IPS-18a (cell line): ENCODE measurements at regions not wholly inside any gene's neighbourhood (a gene's known extent, or its start where the extent isn't known, plus 50 kb on each side); places are given as distances from the start of the nearest gene placed in this dataset.

Experiments
- H3K27ac ChIP-seq: one replicate; pipeline ENCODE4 v1.5.1; 2013; ENCODE audit warnings: low read length
- H3K27me3 ChIP-seq: one replicate; pipeline ENCODE4 v1.6.1; 2013; ENCODE audit warnings: mild to moderate bottlenecking, low read length; ENCODE audit not compliant: control insufficient read depth, insufficient read depth
- H3K36me3 ChIP-seq: one replicate; pipeline ENCODE4 v1.6.1; 2013; ENCODE audit warnings: low read depth, low read length; ENCODE audit not compliant: control insufficient read depth
- H3K4me1 ChIP-seq: one replicate; pipeline ENCODE4 v1.6.1; 2013; ENCODE audit warnings: low read depth, low read length; ENCODE audit not compliant: control insufficient read depth
- H3K4me3 ChIP-seq: one replicate; pipeline ENCODE4 v1.5.1; 2013; ENCODE audit warnings: low read length
- H3K9ac ChIP-seq: one replicate; pipeline ENCODE4 v1.6.1; 2013; ENCODE audit warnings: mild to moderate bottlenecking, low read length, moderate library complexity
- H3K9me3 ChIP-seq: one replicate; pipeline ENCODE4 v1.6.1; 2013; ENCODE audit warnings: low read depth, low read length; ENCODE audit not compliant: control insufficient read depth

DNA sequence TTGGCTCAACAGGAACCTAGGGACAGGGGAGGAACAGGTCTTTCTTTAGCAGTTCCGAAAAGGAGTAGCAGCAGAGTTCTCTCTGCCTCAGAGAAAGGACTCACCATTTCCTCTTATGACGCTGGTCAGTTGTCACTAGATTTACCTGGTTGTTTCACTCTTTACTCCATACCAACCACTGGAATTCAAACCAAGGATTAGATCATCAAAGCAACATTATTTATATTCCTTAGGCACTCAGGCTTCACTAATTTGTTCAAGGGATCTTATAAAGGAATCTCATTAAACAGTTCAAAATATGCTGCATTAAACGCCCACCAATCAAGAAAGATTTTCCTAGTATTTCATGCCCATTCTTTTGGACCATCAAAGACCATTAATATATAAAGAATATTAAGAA lies 1129.5 kb upstream of the MAP3K7 start:
- Histone ChIP-seq H3K9me3 (no peaks in the 10 kb centered on the region), H3K36me3 (no peaks in the 10 kb centered on the region), H3K4me1 (no peaks in the 10 kb centered on the region), H3K4me3 (no peak overlapping the region), H3K27me3 (no peaks in the 10 kb centered on the region), H3K27ac (no peak overlapping the region), H3K9ac (no peak overlapping the region)

DNA sequence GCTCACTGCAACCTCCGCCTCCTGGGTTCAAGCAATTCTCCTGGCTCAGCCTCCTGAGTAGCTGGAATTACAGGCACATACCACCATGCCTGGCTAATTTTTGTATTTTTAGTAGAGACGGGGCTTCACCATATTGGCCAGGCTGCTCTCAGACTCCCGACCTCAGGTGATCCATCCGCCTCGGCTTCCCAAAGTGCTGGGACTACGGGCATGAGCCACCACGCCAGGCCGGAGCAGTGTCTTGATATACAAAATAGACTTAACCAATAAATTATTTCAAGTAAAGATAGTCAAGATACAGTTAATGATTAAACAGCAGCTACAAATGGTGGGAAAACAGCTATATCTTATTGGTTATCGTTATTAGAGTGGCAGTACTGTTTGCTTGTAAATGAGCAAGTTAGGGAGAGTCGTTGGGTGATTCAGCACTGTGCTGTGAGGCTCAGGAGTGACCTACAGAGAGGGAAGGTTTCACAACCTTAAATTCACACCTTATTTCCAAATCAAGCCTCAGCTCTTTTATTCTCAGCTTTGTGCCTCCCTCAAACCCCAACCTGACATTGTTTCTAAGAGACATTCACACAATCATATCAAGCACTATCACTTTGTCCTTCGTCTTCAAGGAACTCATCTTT lies 1128.4 kb upstream of the MAP3K7 start:
- Histone ChIP-seq H3K4me3 (no peak overlapping the region), H3K36me3 (no peaks in the 10 kb centered on the region), H3K9me3 (no peaks in the 10 kb centered on the region), H3K27ac (no peak overlapping the region), H3K4me1 (no peaks in the 10 kb centered on the region), H3K27me3 (no peaks in the 10 kb centered on the region), H3K9ac (no peak overlapping the region)

DNA sequence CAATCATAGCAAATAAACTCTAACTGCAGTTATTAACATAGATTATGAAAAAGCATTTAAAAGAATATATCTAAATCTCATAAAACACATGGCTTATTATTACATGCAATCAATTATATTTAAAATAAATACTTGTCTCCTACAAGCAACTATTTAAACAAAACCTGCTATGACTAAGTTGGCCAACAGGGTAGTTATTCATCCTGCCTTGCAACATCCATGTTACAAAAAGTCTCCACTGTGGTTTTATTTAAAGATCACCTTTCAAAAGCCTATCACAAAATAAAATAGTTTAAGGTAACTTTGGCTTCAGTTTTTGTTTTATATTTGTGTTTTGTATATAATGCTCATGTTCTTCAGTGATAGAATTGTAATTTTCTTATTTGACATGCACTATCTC lies 1127.0 kb upstream of the MAP3K7 start:
- H3K4me1 ChIP-seq: no peaks in the 10 kb centered on the region
- H3K36me3 ChIP-seq: no peaks in the 10 kb centered on the region
- H3K4me3 ChIP-seq: no peak overlapping the region
- no peak overlapping the region for H3K9ac ChIP-seq
- no peaks in the 10 kb centered on the region for H3K9me3 ChIP-seq
- H3K27me3 ChIP-seq: no peaks in the 10 kb centered on the region
- H3K27ac ChIP-seq: no peak overlapping the region

DNA sequence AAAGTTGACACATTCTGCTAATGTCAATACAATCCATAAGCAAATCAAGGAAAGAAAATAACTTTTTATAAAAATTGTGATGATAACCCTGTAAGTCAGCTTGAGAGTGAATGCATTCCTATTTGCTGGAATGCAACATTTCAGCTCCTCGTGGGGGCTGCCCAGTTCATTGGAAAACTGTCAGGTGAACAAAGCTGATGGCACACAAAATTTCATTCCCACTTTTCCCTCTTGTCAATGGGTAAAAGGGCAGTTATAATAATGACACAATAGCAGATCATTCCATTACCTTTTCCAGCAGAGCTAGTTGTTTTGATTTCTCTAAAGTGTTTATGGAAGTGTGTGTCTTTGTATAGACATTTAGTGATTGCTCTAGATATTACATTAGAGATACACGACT lies 1124.6 kb upstream of the MAP3K7 start:
- H3K27me3 ChIP-seq: no peaks in the 10 kb centered on the region
- H3K9ac ChIP-seq: no peak overlapping the region
- no peaks in the 10 kb centered on the region for H3K36me3 ChIP-seq
- H3K9me3 ChIP-seq: no peaks in the 10 kb centered on the region
- H3K4me1 ChIP-seq: no peaks in the 10 kb centered on the region
- H3K4me3 ChIP-seq: no peak overlapping the region
- H3K27ac ChIP-seq: no peak overlapping the region

DNA sequence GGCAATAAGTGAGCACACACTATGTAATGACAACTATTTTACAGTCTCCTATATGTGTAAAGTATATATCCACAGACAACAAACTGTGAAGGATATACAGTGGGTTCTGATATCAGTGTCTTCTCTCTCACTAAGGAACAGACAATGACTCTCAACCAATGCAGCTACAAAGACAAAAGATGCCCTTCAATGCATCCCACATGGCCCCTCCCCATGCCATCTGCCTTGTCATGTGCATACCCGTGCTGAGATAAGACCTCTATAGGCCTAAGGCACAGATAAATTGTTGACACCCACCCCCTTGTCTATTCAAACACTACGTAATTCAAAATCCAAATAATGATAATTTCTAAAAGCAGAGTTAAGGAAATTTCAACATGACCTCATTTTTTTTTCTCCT lies 1123.5 kb upstream of the MAP3K7 start:
- Histone ChIP-seq H3K9ac (no peak overlapping the region), H3K9me3 (no peaks in the 10 kb centered on the region)

DNA sequence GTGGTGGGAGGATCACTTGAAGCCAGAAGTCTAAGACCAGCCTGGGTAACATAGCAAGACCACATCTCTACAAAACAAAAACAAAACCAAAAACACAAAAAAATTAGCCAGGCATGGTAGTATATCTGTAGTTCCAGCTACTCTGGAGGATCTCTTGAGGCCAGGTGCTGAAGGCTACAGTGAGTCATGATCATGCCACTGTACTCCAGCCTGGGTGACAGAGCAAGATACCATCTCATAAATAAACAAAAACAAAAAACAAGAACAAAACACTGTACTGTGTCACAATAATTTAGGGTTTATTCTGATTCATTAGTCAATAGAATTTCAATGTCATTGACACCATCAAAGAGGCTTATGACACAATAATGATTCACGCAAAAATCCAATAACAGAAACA lies 1121.7 kb upstream of the MAP3K7 start:
- Histone ChIP-seq H3K27me3 (no peaks in the 10 kb centered on the region), H3K27ac (no peak overlapping the region), H3K36me3 (no peaks in the 10 kb centered on the region), H3K9ac (no peak overlapping the region), H3K4me1 (no peaks in the 10 kb centered on the region), H3K4me3 (no peak overlapping the region), H3K9me3 (no peaks in the 10 kb centered on the region)

More for the DNA sequence above, 1123.5 kb upstream of the MAP3K7 start:
- Histone ChIP-seq H3K4me1 (no peaks in the 10 kb centered on the region), H3K36me3 (no peaks in the 10 kb centered on the region), H3K4me3 (no peak overlapping the region), H3K27me3 (no peaks in the 10 kb centered on the region), H3K27ac (no peak overlapping the region)

DNA sequence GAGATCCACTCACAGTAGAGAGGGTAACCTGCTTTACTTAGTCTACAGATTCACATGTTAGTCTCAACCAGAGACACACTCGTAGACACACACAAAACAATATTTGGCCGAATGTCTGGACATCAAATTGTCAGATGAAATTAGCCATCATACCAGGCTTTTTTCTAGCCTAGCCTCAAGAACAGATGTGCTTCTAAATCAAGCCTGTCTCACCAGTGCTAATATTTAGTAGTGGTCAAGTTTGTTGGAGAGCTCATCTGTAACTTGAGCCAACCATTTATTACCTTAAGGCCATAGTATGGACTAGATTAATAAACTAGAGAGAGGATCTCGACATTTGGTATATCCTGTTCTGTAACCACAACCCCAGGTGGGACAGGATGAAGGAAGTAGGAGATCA lies 1118.8 kb upstream of the MAP3K7 start:
- H3K9ac ChIP-seq: no peak overlapping the region
- H3K4me3 ChIP-seq: no peak overlapping the region
- no peaks in the 10 kb centered on the region for H3K27me3 ChIP-seq
- H3K36me3 ChIP-seq: no peaks in the 10 kb centered on the region
- no peaks in the 10 kb centered on the region for H3K4me1 ChIP-seq
- H3K9me3 ChIP-seq: no peaks in the 10 kb centered on the region
- H3K27ac ChIP-seq: no peak overlapping the region

DNA sequence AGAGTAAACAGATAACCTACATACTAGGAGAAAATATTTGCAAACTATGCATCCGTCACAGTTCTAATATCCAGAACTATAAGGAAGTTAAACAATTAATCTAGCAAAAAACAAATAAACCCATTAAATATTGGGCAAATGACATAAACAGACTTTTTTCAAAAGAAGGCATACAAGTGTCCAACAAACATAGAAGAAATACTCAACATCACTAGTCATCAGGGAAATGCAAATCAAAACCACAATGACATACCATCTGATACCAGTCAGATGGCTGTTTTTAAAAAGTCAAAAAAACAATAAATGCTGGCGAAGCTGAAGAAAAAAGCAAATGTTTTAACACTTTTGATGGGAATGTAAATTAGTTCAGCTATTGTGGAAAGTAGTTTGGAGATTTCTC lies 1117.7 kb upstream of the MAP3K7 start:
- Histone ChIP-seq H3K9ac (no peak overlapping the region), H3K4me3 (no peak overlapping the region), H3K27ac (no peak overlapping the region), H3K9me3 (no peaks in the 10 kb centered on the region), H3K4me1 (no peaks in the 10 kb centered on the region), H3K27me3 (no peaks in the 10 kb centered on the region), H3K36me3 (no peaks in the 10 kb centered on the region)

DNA sequence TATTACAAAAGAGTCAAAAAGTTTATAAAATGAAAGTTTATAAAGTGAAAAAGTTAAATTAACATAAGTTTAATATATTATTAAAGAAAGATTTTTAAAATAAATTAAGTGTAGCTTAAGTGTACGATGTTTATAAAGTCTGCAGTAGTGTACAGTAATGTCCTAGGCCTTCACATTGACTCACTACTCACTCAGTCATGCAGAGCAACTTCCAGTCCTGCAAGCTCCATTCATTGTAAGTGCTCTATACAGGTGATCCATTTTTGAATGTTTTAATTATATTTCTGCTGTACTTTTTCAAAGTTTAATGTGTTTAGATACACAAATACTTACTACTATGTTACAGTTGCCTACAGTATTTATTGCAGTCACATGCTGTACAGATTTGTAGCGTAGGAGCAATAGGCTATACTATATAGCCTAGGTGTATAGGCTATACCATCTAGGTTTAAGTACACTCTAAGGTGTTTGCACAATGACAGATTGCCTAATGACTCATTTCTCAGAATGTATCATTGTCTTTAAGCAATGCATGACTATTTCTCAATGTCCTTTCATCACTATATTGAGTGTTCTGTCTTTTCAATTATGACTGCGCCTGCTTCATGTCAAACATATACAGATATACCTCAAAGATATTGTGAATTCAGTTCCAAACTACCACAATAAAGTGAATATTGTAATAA lies 1110.3 kb upstream of the MAP3K7 start:
- Histone ChIP-seq H3K9ac (no peak overlapping the region), H3K27ac (no peak overlapping the region), H3K4me3 (no peak overlapping the region), H3K9me3 (no peaks in the 10 kb centered on the region), H3K36me3 (no peaks in the 10 kb centered on the region), H3K4me1 (no peaks in the 10 kb centered on the region), H3K27me3 (no peaks in the 10 kb centered on the region)

DNA sequence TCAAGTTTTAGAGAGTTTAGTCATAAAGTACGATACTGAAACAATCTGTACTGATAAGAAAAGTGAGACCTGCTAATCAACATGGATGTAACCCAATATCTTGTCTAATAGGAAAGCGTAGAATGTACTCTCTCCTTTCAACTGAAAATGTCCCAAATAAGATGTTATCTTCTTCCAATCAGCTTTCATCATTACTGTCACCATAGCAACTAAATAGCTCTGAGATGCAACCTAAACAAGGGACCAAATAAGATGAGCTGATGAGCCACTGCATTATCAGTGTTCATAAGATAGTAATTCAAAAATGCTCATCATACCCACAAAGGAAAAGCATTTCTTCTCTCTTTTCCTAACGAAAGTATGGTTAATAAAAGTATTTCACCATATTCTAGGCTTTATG lies 1108.3 kb upstream of the MAP3K7 start:
- Histone ChIP-seq H3K36me3 (no peaks in the 10 kb centered on the region), H3K9ac (no peak overlapping the region), H3K9me3 (no peaks in the 10 kb centered on the region), H3K4me3 (no peak overlapping the region), H3K27ac (no peak overlapping the region), H3K4me1 (no peaks in the 10 kb centered on the region), H3K27me3 (no peaks in the 10 kb centered on the region)

DNA sequence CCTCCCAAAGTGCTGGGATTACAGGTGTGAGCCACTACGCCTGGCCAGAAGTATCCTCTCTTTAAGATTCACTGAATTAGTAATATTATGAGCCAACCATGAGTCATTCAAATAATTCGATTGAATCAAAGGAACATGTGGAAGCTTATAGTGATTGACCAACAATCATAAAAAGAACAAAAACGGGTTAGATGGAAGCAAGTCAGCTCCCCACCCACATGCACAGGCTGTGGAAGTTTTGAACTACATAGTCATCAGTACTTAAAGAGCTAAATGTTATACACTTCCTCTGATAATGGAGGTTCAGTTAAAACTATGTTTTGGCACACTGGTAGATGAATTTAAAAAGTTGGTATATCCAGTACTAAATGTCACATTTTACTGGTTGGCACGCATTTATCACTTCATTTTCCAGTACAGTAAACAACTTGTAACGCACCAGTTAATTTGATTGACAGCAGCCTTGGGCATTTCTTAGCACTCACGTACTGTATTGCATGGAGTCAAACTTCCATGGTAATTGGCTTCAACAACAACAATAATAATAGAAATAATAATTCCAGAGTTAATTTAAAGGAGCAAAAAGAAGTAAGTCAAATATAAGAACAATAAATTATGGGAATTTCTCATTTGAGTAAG lies 1107.3 kb upstream of the MAP3K7 start:
- Histone ChIP-seq H3K9me3 (no peaks in the 10 kb centered on the region), H3K36me3 (no peaks in the 10 kb centered on the region), H3K4me1 (no peaks in the 10 kb centered on the region), H3K9ac (no peak overlapping the region), H3K4me3 (no peak overlapping the region), H3K27ac (no peak overlapping the region), H3K27me3 (no peaks in the 10 kb centered on the region)

DNA sequence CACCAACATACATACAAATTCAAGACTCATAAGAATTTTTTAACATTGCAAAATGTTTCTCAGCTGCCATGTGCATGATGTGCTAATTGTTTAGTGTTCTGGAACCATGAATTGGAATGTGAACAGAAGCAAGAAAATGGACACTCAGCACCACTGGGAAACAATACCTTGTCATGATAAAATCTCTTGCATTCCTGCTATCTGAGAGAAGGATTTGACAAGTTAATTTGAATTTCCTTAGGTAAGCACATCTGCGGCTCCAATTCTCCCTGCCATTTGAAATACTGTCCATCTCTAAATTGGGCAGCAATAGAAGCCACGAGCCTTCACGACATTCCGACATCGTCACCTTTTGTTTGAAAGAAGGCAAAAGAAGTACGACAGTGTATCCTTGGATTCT lies 1104.6 kb upstream of the MAP3K7 start:
- Histone ChIP-seq H3K4me1 (no peaks in the 10 kb centered on the region), H3K36me3 (no peaks in the 10 kb centered on the region), H3K4me3 (no peak overlapping the region), H3K9ac (no peak overlapping the region), H3K27ac (no peak overlapping the region), H3K27me3 (no peaks in the 10 kb centered on the region), H3K9me3 (no peaks in the 10 kb centered on the region)
